ENCODE measurements at regions not wholly inside any gene's neighbourhood (a gene's known extent, or its start where the extent isn't known, plus 50 kb on each side); places are given as distances from the start of the nearest gene placed in this dataset.

DNA sequence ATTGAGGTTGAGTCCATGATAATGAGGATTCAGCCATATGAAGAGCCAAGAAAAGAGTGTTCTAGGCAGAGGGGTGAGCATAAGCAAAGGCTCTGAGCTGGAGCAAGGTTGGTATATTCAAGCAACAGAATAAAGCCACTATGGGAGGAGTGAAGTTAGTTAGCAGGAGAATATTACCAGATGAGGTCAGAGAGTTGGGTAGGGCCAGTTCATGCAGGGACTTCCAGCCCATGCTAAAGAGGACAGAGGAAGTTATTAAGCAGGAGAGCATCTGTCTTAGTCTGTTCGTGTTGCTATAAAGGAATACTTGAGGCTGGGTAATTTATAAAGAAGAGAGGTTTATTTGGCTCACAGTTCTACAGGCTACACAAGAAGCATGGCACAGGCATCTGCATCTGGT, 57.1 kb upstream of the ATG10 start:
- no peak overlapping the region for H3K4me3 Mint-ChIP-seq
- H3K9me3 Mint-ChIP-seq, result no peaks in the 10 kb centered on the region
- H3K4me1 Mint-ChIP-seq, result no peaks in the 10 kb centered on the region
- H3K27ac Mint-ChIP-seq, result no peak overlapping the region
- DNase-seq (ENCODE audit: low spot score in 2 of 2) (no peak), ATAC-seq (no peak)
- H3K36me3 Mint-ChIP-seq, result no peaks in the 10 kb centered on the region

DNA sequence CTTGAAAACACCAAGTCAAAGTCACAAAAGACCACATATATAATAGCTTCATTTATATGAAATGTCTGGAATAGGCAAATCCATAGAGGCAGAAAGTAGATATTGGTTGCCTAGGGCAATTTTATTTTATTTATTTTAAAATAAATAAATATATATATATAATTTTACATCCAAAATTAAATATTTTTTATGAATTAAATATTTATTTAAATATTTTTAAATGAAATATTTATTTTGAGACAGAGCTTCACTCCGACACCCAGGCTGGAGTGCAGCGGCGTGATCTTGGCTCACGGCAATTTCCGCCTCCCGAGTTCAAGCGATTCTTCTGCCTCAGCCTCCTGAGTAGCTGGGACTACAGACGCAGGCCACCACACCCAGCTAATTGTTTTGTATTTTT, 58.9 kb upstream of the ATG10 start:
- no peaks in the 10 kb centered on the region for H3K9me3 Mint-ChIP-seq
- ATAC-seq (no peak), DNase-seq (ENCODE audit: low spot score in 2 of 2) (no peak)
- H3K4me1 Mint-ChIP-seq, result no peaks in the 10 kb centered on the region
- H3K4me3 Mint-ChIP-seq, result no peak overlapping the region
- no peak overlapping the region for H3K27ac Mint-ChIP-seq
- no peaks in the 10 kb centered on the region for H3K36me3 Mint-ChIP-seq

DNA sequence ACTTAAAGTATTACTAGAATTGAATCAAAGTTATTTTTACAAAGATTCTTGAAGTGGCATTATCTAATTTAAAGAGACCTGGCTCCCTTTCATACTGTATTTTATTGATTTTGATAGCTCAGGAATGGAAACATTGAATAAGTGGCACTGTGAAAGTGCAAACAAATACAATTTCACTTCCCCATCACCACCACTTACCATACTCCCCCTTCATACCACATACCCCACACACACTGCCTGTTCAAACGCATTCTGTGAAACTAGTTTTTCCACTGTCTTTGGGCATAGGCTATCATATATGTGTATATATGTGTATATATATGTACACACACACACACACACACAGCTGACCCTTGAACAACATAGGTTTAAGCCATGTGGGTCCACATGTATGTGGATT, 62.1 kb upstream of the ATG10 start:
- H3K9me3 Mint-ChIP-seq, result no peaks in the 10 kb centered on the region
- no peak for ATAC-seq
- H3K27ac Mint-ChIP-seq, result no peak overlapping the region

DNA sequence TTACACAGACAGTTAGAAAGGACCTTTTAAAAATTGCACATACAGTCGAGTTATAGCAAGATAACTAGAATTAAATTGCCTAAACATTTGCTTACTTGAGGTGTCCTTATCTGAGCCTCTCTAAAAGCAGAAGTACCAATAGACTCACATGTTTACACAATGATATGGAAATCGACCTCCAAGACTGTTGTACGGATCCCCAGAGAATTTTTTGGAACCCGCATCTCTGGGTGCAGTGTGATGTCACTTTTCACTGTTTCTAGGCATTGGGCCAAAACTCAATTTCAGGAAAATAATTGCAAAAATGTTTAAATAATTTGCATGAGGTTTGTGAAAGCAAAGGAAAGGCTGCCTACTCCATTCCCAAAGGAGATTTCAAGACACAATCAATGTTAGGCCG, 63.1 kb upstream of the ATG10 start:
- Mint-ChIP-seq H3K36me3 (no peaks in the 10 kb centered on the region), H3K4me1 (no peaks in the 10 kb centered on the region), H3K4me3 (no peak overlapping the region), H3K9me3 (no peaks in the 10 kb centered on the region), H3K27ac (no peak overlapping the region)
- ATAC-seq, result no peak
- DNase-seq (ENCODE audit: low spot score in 2 of 2), result no peak

More for the DNA sequence above, 62.1 kb upstream of the ATG10 start:
- H3K36me3 Mint-ChIP-seq, result no peaks in the 10 kb centered on the region
- no peak for DNase-seq (ENCODE audit: low spot score in 2 of 2)
- no peaks in the 10 kb centered on the region for H3K4me1 Mint-ChIP-seq
- H3K4me3 Mint-ChIP-seq, result no peak overlapping the region

DNA sequence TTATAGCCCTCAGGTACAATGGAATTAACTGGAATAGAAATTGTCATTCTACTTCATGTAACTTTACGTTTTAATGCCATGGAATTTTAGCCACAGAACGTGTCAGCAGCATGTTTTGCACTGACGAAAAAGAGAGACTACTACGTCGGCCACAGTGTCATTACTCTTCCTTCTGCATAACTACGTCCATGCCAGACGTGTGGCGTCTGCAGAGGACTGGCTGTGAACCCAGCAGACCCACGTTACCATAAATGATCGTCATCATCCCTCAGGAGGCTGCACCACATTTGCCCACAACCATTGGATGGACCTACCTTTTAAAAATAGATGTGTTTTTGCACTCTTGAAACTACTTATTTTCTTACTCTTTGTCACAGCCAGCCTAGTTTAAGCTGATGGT, 63.8 kb upstream of the ATG10 start:
- Mint-ChIP-seq H3K9me3 (no peaks in the 10 kb centered on the region), H3K36me3 (no peaks in the 10 kb centered on the region), H3K4me3 (no peak overlapping the region), H3K27ac (no peak overlapping the region), H3K4me1 (no peaks in the 10 kb centered on the region)
- ATAC-seq (no peak), DNase-seq (ENCODE audit: low spot score in 2 of 2) (no peak)

DNA sequence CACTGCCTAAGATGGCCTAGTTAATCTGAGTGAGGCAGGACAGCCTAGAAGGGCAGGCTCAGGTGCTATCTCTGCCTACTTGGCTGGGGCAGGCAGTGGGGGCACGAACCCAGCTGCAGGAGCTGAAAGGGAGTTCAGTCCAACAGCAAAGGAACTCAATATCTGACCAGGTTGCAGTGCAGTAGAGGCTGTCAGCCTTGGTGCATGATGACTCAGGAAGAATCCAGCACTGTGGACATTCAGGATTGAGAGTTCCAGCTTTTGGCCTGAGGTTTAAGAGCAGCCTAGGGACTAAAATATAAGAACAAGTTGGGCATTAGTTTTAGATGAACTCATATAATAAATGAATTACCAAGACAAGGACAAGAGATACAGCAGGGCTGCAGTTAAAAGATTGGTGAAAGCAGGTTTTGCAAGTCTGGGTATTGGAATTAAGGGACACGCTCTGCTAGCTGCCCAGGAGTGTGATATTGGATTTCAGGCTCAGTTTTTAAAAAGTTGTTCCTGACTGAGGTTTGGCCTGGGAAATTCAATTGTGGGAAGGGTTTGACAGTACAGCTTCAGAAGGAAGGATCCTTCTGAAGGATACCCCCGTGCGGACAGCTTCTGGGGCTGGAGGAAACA, 64.7 kb upstream of the ATG10 start:
- H3K9me3 Mint-ChIP-seq, result no peaks in the 10 kb centered on the region
- H3K36me3 Mint-ChIP-seq, result no peaks in the 10 kb centered on the region
- H3K4me1 Mint-ChIP-seq, result no peaks in the 10 kb centered on the region
- H3K4me3 Mint-ChIP-seq, result no peak overlapping the region
- no peak for ATAC-seq
- DNase-seq (ENCODE audit: low spot score in 2 of 2), result no peak
- H3K27ac Mint-ChIP-seq, result no peak overlapping the region

DNA sequence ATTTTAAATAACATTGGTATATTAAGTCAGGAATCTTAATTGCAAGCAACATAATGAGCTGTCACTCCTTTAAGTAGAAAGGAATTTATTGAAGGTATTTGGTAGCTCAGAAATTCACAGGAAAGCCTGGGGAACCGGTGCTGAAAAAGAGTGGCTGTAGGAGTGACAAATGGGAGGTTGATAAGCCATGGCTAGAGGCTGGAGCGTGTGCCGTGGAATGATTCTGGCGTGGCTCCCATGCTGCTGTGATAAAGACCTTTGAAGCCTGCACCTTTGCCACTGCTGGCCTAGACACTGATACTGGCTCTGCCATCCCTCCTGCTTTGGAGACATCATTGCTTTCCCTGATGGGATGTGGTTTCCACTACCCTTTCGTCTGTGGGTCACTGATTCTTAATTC, 65.7 kb upstream of the ATG10 start:
- Mint-ChIP-seq H3K4me3 (no peak overlapping the region), H3K9me3 (peaks cover 2% of the 10 kb centered on the region), H3K36me3 (no peaks in the 10 kb centered on the region), H3K4me1 (no peaks in the 10 kb centered on the region), H3K27ac (no peak overlapping the region)
- DNase-seq (ENCODE audit: low spot score in 2 of 2) (no peak), ATAC-seq (no peak)

DNA sequence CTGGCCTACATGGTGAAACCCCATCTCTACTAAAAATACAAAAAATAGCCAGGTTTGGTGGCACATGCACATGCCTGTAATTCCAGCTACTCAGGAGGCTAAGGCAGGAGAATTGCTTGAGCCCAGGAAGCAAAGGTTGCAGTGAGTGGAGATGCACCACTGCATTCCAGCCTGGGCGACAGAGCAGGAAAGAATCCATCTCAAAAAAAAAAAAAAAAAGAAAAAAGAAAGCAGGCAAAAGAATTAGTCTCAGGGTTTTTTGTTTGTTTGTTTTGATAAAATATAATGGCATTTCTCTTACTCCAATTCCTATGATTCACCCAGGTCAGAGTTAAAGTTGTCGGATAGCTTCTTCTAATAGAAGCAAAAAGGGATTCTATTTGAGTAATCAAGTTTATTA, 67.0 kb upstream of the ATG10 start:
- no peak overlapping the region for H3K27ac Mint-ChIP-seq
- H3K4me3 Mint-ChIP-seq, result no peak overlapping the region
- H3K9me3 Mint-ChIP-seq, result peaks cover 2% of the 10 kb centered on the region
- ATAC-seq (no peak), DNase-seq (ENCODE audit: low spot score in 2 of 2) (no peak)
- H3K4me1 Mint-ChIP-seq, result no peaks in the 10 kb centered on the region
- no peaks in the 10 kb centered on the region for H3K36me3 Mint-ChIP-seq

DNA sequence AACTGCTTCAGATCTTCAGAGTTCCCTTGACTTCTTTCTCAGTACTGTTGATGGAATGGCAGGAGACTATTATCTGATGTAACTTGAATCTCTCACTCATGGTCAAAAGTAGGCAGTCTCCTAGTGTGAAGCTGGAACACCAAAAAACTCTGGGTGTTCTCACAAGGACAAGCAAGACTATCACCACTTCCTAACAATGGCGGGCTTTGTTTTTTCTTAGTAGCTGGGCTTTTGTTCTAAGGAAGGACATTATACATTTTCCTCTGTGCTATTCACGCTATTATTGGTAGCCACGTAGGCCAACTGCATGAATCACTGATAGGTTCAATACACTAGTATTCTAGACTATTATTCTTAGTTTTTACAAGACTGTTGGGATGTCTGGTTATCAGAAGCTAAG, 67.7 kb upstream of the ATG10 start:
- H3K9me3 Mint-ChIP-seq, result peaks cover 2% of the 10 kb centered on the region
- no peaks in the 10 kb centered on the region for H3K36me3 Mint-ChIP-seq
- no peak for DNase-seq (ENCODE audit: low spot score in 2 of 2)

DNA sequence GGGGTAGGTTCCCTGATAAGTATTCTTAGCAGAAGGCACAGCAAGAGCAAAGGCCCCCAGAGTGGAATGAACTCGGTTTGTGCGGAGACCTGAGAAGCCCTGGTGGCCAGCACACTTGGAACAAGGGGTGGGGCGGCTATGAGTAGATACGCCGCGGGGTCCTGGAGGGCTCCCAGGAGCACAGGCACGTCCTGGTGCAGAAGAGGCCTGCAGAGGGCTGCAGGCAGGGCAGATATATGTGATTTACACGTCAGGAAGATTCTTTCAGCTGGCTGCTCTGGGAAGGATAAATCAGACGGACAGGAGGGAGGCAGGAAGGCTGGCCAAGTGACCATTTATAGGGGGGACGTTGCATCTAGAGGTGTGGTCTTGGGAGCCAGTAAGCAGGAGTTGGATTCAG, 70.2 kb upstream of the ATG10 start:
- H3K36me3 Mint-ChIP-seq, result no peaks in the 10 kb centered on the region
- H3K27ac Mint-ChIP-seq, result no peak overlapping the region
- no peaks in the 10 kb centered on the region for H3K4me1 Mint-ChIP-seq
- H3K9me3 Mint-ChIP-seq, result peaks cover 2% of the 10 kb centered on the region
- ATAC-seq (no peak), DNase-seq (ENCODE audit: low spot score in 2 of 2) (no peak)
- no peak overlapping the region for H3K4me3 Mint-ChIP-seq

More for the DNA sequence above, 67.7 kb upstream of the ATG10 start:
- H3K27ac Mint-ChIP-seq, result no peak overlapping the region
- ATAC-seq, result no peak
- no peak overlapping the region for H3K4me3 Mint-ChIP-seq
- no peaks in the 10 kb centered on the region for H3K4me1 Mint-ChIP-seq

DNA sequence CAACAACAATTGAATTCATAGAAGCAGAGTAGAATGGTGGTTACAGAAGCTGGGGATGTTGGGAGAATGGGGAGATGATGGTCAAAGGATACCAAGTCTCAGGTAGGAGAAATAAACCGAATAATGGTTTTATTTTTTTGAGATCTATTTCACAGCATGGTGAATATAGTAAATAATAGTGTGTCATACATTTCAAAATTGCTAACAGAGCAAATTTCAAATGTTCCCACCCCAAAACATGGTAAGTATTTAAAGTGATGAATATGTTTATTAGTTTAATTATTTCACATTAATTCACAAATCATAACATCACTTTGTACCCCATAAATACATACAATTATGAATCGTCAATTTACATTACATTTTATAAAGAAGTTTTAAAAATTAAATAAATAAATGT, 72.7 kb upstream of the ATG10 start:
- H3K9me3 Mint-ChIP-seq, result peaks cover 2% of the 10 kb centered on the region
- ATAC-seq (no peak), DNase-seq (ENCODE audit: low spot score in 2 of 2) (no peak)
- no peak overlapping the region for H3K4me3 Mint-ChIP-seq
- no peak overlapping the region for H3K27ac Mint-ChIP-seq
- no peaks in the 10 kb centered on the region for H3K4me1 Mint-ChIP-seq
- H3K36me3 Mint-ChIP-seq, result no peaks in the 10 kb centered on the region

DNA sequence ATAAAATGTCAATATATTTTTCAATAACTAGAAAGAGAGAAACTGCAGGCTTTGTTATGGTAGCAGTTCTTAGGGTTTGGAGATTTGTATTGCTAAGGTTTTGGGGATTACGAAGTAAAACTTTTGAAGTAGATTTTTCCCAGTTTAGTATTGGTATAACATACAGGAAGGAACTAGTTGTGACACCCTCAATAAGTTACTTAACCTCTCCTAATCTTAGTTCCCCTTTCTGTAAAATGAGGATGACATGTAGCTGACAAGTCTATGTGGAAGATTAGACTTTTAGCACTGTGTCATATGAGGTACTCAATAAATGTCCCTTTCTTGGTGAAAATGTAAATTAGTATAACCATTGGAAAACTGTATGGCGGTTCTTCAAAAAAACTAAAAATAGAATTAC, 73.4 kb upstream of the ATG10 start:
- ATAC-seq (no peak), DNase-seq (ENCODE audit: low spot score in 2 of 2) (no peak)
- Mint-ChIP-seq H3K4me3 (no peak overlapping the region), H3K36me3 (no peaks in the 10 kb centered on the region), H3K27ac (no peak overlapping the region), H3K4me1 (no peaks in the 10 kb centered on the region), H3K9me3 (peaks cover 2% of the 10 kb centered on the region)

DNA sequence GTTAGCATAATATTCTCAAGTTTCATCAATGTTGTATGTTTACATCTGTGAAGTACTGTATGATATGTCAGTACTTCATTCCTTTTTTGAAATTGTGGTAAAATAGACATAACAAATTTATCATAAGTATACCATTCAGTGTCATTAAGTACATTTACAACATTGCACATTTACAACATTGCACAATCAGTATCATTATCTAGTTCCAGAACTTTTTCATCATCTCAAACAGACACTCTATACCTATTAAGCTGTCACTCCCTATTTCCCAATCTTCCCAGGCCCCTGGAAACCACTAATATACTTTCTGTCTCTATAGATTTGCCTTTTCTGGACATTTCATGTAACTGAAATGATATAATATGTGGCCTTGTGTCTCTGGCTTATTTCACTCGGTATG, 75.1 kb upstream of the ATG10 start:
- H3K4me3 Mint-ChIP-seq, result no peak overlapping the region
- H3K4me1 Mint-ChIP-seq, result no peaks in the 10 kb centered on the region
- no peak for DNase-seq (ENCODE audit: low spot score in 2 of 2)
- peaks cover 7% of the 10 kb centered on the region for H3K9me3 Mint-ChIP-seq
- H3K27ac Mint-ChIP-seq, result no peak overlapping the region
- H3K36me3 Mint-ChIP-seq, result no peaks in the 10 kb centered on the region
- no peak for ATAC-seq

DNA sequence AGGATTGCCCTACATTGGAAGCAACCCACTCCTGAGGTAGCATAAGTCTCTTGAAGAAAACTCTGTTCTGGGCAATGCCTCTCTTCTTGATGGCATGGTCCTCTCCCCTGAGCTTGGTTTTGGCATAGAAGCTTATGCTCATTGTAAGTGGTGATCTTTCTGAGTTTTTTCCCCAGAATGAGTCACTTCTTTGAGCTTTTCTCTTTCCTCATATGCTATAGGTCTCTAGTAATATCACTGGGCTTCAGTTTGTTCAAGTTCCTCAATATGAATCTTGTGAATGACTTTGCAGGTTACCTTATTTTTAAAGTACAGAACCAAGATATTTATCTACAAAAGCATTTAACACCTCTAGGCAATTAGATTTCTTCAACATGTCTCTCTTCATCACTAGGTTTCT, 76.5 kb upstream of the ATG10 start:
- DNase-seq (ENCODE audit: low spot score in 2 of 2), result no peak
- no peaks in the 10 kb centered on the region for H3K36me3 Mint-ChIP-seq
- H3K4me3 Mint-ChIP-seq, result no peak overlapping the region
- H3K27ac Mint-ChIP-seq, result no peak overlapping the region
- ATAC-seq, result no peak
- peaks cover 5% of the 10 kb centered on the region for H3K9me3 Mint-ChIP-seq
- H3K4me1 Mint-ChIP-seq, result no peaks in the 10 kb centered on the region

DNA sequence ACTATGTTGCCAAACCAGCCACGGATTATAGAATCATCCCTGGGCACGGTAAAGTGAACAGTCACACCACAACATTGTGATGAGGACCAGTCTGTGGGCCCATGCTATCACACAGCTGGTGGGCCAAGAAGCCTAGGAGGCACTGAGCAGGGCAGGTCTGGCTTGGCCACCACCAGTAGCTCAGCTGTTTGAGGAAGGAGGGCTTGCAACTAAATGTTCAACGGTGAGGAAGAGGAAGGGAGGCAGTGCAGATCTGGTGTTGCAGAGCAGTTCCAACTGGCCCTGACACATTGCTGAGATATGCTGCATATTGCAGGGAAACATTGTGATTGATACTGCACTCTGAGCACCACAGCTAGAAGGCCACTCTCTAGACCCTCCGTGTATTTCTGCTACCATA, 77.9 kb upstream of the ATG10 start:
- Mint-ChIP-seq H3K4me1 (no peaks in the 10 kb centered on the region), H3K9me3 (peaks cover 5% of the 10 kb centered on the region), H3K36me3 (no peaks in the 10 kb centered on the region), H3K27ac (no peak overlapping the region), H3K4me3 (no peak overlapping the region)
- DNase-seq (ENCODE audit: low spot score in 2 of 2) (no peak), ATAC-seq (no peak)

DNA sequence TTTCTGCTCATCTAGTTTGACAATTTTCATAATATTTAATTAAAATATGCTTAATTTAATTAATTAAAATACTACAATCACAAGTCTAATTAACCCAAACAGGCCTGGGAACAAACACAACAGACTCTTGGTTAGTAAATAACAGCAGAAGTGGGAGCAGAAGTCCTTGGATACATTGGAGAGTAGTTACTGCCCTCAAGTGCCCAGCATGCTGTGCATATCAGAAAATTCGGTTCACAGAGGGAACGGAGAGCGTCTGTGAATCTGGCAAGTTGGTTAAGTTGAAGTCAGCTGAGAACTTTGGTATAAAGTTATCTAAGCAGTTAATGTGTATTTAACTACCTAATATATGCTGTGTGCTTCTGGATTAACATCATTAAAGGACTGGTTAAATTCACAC, 87.0 kb upstream of the ATG10 start:
- DNase-seq (ENCODE audit: low spot score in 2 of 2) (no peak), ATAC-seq (no peak)
- no peak overlapping the region for H3K27ac Mint-ChIP-seq
- H3K4me1 Mint-ChIP-seq, result no peaks in the 10 kb centered on the region
- no peaks in the 10 kb centered on the region for H3K36me3 Mint-ChIP-seq
- no peak overlapping the region for H3K4me3 Mint-ChIP-seq
- H3K9me3 Mint-ChIP-seq, result no peaks in the 10 kb centered on the region

DNA sequence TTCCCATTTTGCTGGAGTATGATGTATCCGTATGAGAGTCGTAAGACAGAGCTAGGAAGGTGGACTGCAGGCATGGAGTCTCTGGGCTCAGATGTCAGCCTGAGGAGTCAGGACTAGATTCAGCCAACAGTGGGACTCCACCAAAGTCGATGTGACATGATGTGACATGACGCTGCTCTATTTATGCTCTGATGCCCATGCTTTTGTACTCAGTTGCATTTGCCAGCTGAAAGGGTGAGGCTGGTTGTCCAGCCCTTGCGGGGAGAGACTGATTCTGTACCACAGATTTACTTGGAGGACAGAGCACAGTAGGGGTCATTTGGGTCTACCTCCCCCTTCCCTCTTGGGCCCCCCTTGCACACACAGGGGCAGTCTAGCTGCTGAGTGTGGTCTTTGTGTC, 88.5 kb upstream of the ATG10 start:
- Mint-ChIP-seq H3K4me3 (no peak overlapping the region), H3K4me1 (no peaks in the 10 kb centered on the region), H3K9me3 (no peaks in the 10 kb centered on the region), H3K36me3 (no peaks in the 10 kb centered on the region), H3K27ac (no peak overlapping the region)
- peak; percentile 13 for ATAC-seq
- no peak for DNase-seq (ENCODE audit: low spot score in 2 of 2)
